RPMI8226 (cell line): ENCODE measurements at regions not wholly inside any gene's neighbourhood (a gene's known extent, or its start where the extent isn't known, plus 50 kb on each side); places are given as distances from the start of the nearest gene placed in this dataset.

Source experiments
- DNase-seq: peaks from one replicate; pipeline ENCODE4 v3.0.0-alpha.2; 2015

- DNase-seq = no peak
These were observed 50.2 kb upstream of the SIRPG start for GRCh38 chr20:1707588-1708449.
